ENCODE measurements at regions not wholly inside any gene's neighbourhood (a gene's known extent, or its start where the extent isn't known, plus 50 kb on each side); places are given as distances from the start of the nearest gene placed in this dataset.
A peak's percentile ranks its signal among the peaks of the same experiment; 100 is the strongest.

DNA sequence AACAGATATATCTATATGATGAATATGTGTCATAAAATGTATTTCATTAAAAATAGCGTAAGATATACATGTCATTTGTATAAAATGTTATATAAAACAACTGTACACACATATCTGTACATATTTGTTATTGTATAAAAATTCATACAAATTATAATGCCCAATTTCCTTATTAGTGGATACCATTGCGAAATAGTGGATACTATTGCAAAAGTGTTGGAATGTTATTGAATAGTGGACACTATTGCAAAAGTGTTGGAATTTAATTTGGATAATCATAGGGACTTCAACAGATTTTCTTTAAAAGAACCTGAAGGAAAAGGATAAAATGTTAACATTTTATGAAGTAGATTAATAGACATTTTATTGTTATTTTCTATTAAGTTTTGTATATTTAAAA is 487.4 kb downstream of the HAO1 start:
- no peak overlapping the region for H3K27ac ChIP-seq
- no peak for DNase-seq (ENCODE audit: low read depth, low spot score)

DNA sequence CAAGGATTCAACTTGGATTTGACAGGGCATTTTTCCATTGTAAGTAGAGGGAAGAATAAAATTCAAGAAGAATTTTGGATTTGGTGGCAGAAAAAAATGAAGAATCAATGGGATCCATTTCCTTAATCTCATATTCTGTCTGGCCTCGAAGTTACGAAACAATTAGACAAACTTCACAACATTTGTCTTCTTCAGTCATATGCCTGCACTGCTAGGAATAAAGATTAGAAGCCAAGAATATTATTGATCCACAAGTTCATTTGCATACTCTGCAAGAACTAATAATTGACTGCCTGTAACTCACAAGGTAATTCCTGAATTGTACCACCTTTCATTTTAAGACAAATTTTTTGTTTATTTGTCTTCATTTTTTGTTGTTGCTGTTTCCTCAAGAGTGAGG is 486.2 kb downstream of the HAO1 start:
- DNase-seq (ENCODE audit: low read depth, low spot score) = no peak
- no peak overlapping the region for H3K27ac ChIP-seq

DNA sequence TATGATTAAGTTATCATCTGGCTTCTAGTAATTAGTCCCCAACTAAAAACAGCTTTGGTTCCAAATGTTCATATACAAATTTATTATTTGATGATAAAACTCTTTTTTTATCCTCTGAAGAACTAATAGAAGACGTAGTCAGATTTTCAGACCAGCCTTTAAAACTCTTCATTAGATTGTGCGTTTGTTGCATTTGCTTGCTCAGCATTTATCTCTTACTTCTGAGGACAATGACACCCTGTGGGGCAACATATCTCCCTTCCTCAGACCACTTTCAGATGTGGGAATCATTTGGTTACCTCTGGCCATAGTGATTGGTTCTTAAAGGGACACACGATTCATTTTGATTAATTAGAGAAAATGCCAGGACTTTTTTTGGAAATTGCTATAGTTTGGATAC is 481.8 kb downstream of the HAO1 start:
- DNase-seq (ENCODE audit: low read depth, low spot score) = no peak
- H3K27ac ChIP-seq = no peak overlapping the region

DNA sequence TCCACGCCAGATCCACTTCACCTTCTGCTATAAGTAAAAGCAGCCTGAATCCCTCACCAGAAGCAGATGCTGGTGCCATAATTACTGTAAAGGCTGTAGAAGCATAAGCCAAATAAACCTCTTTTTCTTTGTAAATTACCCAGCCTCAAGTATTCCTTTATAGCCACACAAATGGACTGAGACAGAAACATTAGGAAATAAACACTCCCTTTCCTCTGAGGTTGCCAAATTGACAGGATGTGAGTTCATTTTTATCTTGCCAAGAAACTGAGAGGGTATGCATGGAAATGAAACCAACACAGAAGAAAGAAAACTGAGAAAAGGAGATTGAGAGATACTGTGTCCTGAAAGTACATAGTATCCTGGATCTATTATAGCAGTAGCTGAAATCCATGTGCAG is 481.2 kb downstream of the HAO1 start:
- no peak overlapping the region for H3K27ac ChIP-seq
- DNase-seq (ENCODE audit: low read depth, low spot score) = no peak

DNA sequence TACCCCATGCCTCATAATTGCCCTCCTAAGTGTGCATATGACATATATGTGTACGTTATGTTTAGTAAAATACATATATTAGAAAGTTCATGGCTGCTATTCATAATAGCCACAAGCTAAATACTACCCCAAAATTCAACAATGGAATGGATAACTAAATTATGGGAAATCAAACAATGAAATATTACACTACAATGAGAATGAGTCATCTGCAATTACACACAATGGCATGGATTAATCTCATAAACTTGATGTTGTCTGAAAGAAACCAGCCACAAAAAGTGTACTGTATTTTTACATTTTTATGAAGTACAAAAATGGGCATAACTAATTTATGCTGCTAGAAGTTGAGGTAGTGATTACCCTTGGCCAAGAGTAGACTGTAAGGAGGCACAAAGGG is 477.0 kb downstream of the HAO1 start:
- no peak overlapping the region for H3K27ac ChIP-seq
- no peak for DNase-seq (ENCODE audit: low read depth, low spot score)

DNA sequence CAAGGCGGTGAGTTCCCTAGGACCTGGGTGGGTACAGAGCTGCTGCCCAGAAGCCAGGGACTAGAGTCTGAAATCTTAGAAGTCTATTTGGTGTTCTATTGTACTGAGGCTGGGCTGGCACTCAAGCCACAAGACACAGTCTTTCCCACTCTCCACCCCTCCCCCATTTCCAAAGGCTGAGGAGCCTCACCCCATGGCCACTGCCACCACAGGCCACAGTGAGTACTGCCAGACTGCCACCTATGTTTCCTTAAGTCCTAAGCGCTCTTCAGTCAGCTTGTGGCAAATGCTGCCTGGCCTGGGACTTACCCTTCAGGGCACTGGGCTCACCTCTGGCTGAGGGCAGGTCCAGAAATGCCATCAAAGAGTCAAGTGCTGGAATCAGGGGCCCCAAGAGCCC is 469.3 kb downstream of the HAO1 start:
- no peak for DNase-seq (ENCODE audit: low read depth, low spot score)
- no peak overlapping the region for H3K27ac ChIP-seq

DNA sequence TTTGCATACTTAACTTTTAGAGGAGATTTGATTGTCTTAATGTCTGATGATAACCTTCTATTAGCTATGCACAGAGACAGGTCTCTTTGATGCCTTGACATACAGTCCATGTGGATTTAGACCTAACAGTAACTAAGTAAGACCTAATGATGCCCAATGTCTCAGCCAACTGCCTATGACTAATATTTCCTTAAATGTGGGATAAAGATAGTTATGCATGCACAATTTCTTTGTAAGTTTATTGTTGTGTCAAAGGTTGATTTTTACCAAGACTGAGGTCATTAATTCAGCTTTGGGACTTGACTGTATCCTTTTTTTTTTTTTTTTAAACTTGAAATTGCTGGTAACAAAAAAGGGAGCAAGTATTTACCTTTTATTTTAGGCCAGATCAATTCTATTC is 450.0 kb downstream of the HAO1 start:
- no peak for DNase-seq (ENCODE audit: low read depth, low spot score)
- H3K27ac ChIP-seq = no peak overlapping the region

DNA sequence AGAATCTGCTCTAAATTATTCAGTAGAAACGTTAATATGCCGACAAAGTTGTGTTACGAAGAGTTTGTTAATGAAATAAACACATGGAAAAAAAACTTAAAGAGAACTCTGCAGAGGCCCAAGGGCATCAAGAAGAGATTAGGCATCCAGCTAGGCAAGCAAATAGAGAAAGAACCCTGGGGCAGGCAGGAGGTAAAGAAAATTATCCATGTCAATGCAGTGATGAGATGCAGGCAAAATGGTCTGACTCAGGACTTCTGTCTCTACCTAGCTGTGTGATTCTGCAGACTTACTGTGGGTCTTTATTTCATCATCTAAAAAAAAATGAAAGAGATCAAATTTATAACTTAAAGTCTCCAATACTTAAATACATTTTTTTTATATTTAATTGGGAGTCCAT is 448.0 kb downstream of the HAO1 start:
- no peak for DNase-seq (ENCODE audit: low read depth, low spot score)
- H3K27ac ChIP-seq = no peak overlapping the region

DNA sequence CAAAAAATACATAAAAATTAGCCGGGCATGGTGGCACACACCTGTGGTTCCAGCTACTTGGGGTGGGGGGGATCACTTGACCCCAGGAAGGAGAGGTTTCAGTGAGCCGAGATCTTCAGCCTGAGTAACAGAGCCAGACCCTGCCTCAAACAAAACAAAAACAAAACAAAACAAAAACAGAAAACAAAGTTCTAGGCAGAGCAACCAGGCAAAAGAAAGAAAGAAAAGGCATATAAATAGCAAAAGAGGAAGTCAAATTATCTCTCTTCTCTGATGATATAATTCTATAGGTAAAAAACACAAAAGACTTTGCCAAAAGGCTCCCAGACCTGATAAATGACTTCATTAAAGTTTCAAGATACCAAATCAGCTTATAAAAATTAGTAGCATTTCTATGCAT is 446.9 kb downstream of the HAO1 start:
- no peak overlapping the region for H3K27ac ChIP-seq
- no peak for DNase-seq (ENCODE audit: low read depth, low spot score)

DNA sequence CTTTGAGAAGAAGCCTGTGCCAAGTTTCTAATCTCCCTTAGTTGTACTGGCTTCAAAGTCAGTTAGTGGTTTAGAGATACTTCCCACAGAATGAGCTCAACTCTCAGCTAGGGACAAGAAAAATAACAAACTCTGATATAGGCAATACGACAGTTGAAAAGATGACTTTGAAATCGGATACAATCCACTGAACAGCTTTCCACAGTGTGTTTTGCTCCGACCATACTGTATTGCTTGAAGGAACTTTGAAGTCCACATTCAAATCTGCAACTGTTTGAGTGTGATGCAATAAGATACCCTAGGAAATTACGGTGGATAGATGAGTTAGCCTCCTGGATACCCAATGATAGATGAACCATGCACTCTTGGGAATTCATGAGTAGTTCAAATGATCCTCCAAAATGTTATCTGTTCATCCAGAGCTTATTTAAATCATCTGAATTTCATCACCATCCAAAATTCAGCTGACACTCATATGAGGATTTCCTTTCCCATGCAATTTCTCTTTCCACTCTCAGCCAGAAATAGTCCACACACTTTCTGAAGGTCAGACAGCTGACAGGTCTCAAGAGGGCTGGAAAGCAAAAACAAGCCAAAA is 443.8 kb downstream of the HAO1 start:
- no peak for DNase-seq (ENCODE audit: low read depth, low spot score)

DNA sequence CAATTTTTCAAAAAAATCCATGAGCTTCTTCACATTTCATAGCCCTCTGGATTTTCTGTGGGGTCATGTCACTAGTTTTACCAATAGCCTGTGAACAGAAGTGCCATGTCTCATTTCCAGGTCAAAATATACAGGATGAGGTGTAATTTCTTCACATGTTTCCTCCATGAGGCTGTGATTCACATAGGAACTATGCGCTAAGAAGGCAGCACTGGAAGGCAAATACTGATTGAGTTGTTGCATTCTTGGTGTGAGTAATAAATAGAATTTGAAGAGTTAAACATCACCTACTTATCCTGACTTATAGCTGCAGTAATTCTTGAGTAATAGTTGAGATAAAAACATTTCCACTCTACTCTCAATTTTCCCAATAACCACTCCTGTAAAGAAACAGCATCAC is 442.3 kb downstream of the HAO1 start:
- peak overlapping the region; percentile 97 for H3K27ac ChIP-seq
- peak; percentile 76 for DNase-seq (ENCODE audit: low read depth, low spot score)

More for the DNA sequence above, 443.8 kb downstream of the HAO1 start:
- peak overlapping the region; percentile 97 for H3K27ac ChIP-seq

DNA sequence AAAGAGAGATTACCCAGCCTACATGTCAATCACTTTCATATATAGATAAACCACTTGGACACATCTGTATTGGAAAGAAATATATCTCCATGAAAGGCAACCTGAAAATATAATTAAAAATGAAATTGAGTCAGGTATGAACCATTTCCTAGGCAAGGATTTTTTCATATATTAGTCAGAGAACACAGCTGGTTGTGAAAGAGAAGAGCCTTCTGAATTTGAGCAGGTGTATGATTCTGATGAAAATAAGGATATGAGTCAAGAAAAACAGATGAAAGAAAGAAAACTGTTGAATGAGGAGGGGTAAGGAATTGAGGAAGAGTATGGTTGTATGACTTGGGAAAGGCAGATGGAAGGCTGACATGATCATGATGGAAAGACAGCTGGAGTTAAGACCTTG is 441.1 kb downstream of the HAO1 start:
- no peak for DNase-seq (ENCODE audit: low read depth, low spot score)
- H3K27ac ChIP-seq = peak overlapping the region; percentile 97

DNA sequence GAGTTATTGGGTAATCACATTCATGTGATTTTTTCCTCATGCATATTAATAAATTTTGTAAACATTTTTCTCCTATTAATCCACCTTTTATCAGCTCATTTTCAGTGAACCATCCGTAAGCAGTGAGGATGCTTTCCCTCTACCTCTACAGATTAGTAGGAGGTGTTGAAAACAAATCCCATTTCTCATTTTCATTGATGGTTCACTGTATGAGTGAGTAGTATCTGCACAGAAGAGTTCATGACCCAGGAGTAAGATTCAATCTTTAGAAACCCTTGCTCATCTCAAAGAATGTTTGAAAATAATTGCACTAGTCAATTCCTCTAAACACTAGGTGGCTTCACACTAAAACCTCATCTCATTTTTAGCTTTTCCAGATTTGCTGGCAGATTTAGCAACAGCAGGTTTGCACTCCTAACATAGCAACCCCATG is 440.0 kb downstream of the HAO1 start:
- no peak for DNase-seq (ENCODE audit: low read depth, low spot score)
- peak overlapping the region; percentile 97 for H3K27ac ChIP-seq

DNA sequence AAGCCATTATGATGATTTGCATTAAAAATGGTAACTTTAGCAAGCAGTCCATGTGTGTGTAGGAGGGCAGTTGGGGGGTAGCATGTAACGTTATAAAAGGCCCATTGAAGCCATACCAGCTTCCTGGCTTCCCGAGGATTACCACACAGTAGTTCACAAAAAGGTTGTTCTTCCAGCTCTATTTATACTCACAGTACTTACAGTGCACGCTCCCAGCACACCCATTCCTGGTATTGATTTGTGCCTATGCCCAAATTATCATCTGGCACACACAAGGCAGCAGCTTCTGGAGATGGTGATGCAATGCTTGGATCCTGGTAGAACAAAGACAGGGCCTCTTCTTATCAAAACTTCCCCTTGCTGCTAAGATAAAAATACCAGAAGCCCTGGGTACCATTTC is 436.8 kb downstream of the HAO1 start:
- no peak overlapping the region for H3K27ac ChIP-seq
- no peak for DNase-seq (ENCODE audit: low read depth, low spot score)

DNA sequence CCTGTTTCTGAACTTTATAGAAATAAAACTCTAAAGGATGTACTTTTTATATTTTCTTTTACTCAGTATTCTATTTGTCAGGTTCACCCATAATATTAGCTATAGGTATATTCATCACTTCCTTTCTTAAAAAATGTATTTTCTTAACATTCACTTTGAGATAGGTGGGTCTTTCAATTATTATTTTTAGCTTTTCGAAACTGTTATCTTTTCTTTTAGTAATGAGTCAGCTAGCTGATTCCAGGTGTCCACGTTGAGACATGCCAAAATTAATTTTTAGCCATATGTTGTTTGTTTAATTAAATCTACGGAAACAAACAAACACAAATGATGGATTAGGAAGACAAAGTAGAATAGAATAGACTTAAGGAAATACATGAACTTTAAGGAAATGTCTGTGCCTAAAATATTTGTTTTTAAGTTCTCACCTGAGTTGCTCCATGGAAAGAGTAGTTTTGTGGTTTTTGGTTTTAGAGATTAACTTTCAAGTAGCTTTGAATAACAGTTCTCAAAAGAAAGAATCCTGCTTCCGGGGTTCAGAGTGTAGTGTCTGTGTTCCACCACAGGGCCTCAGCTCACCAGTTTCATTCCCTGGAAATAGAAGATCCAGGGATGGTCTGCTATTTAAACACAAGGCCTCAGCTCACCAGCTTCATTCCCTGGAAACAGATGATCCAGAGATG is 435.0 kb downstream of the HAO1 start:
- no peak overlapping the region for H3K27ac ChIP-seq
- DNase-seq (ENCODE audit: low read depth, low spot score) = no peak

DNA sequence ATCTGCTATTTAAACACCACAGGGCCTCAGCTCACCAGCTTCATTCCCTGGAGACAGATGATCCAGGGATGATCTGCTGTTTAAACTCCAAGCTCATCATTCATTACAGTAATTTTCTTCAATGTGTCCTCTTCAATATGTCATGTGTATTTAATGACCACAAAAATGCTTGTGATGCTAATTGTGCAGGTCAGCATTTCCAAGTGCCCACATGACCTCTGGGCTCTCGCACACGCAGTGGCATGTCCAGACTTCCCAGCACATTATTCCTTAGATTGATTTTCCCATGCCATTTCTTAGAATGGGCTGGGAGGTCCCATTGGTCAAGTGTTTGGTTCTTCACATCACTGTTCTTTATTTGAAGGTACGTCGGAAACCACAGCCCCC is 434.4 kb downstream of the HAO1 start:
- no peak for DNase-seq (ENCODE audit: low read depth, low spot score)

DNA sequence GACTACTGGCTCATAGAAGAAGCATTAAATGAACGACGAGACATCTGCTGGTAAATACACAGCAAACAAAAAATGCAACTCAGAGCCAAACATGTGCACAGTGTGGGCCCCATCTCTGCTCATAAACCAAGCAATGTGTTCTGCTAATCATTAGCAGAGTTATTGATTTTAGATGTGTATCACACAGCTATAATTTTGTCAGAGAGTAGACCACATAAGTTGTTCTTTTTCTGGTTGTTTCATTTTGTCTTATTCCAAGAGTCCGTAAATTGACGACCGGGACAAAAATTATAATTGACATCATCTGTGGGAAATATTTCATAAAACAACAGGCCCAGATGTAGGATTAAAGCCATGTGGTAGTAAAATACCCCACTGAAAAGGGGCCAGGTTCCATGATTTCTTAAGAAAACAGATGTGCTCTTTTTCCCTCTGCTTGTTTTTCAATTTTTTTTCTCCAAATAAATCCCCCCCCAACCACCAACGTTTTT is 423.6 kb downstream of the HAO1 start:
- H3K27ac ChIP-seq = no peak overlapping the region
- no peak for DNase-seq (ENCODE audit: low read depth, low spot score)

More for the DNA sequence above, 434.4 kb downstream of the HAO1 start:
- H3K27ac ChIP-seq = no peak overlapping the region

DNA sequence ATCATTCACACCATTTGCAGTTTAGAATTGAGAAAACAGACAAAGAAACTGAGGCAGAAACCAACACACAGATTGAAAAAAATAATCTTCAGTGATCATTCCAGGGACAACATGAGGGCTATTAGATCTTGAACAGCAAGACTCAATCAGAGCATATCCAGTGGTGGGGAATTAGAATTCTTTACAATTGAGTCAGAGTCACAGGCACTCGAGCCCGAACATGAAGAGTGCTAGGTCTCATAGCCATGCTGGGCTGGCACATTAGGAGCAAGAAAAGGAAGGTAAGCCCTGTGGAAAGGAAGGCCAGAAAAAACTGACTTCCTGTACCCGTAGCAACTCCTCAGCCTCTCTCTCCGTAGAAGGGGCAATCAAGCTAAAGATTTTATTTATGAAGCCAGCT is 419.9 kb downstream of the HAO1 start:
- H3K27ac ChIP-seq = peak overlapping the region; percentile 34
- no peak for DNase-seq (ENCODE audit: low read depth, low spot score)

DNA sequence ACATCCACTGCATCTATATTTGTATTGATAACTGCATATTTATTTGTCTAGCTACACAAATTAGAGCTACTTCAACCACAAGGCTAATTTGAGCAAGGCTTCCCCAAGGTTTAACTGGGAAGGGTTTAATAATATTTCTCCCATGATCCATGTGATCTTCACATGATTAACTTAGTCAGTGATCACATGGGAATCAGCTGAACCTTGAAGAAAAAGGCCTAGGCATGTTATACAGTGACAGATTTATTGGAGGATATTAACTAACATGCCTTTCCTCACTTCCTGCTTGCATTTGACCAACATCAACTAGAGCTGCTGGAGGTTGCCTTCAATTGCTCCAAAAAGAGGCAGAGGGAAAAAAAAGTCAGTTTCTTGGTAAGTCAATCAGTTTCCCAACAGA is 417.0 kb downstream of the HAO1 start:
- no peak for DNase-seq (ENCODE audit: low read depth, low spot score)
- H3K27ac ChIP-seq = no peak overlapping the region

DNA sequence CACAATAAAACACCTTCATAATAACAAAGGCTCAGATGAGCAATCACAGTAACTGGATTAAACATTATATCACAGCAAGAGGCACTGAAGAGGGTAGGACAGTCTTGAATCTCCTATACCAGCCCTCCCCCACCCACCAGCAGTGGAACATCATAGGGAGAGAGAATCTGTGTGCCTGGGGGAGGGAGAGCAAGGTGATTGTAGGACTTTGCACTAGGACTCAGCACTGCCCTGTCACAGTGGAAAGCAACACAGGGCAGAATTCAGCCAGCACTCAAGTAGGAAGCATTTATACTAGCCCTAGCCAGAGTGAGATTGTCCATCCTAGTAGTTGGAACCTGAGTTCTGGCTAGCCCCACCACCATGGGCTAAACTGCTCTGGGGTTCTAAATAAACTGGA is 400.2 kb downstream of the HAO1 start:
- H3K27ac ChIP-seq = no peak overlapping the region
- no peak for DNase-seq (ENCODE audit: low read depth, low spot score)

DNA sequence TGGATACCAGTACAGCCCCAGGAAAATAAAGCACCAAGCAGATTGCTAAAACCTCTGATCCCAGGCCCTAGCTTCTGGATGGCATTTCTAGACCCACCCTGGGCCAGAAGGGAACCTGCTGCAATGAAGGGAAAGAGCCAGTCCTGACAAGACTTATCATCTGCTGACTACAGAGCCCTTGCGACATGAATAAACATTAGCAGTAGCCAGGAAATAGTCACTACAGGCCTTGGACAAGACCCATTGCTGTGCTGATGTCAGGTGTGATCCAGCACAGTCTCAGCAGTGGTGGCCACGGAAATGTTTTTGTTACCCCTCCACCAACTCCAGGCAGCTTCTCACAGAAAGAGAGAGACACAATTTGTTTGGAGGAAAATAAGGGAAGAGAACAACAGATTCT is 399.3 kb downstream of the HAO1 start:
- H3K27ac ChIP-seq = peak overlapping the region; percentile 5
- no peak for DNase-seq (ENCODE audit: low read depth, low spot score)

DNA sequence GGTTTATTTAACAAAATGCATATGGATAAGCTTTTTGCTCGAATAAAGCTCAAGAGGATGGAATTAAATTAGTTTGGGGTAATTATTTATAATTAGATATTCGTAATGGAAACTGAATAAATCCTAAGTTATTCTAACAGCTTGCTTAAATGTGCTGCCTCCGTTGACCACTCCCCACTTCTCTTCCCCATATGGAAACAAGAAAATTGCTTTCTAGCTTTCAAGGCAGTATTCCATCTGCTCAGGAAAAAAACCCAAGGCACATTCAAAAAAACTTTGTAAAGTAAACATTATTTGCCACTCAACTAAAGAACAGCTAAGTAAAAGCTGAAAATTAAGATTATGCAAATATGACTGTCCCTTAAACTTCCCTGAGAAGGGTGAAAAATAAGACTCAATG is 369.2 kb downstream of the HAO1 start:
- no peak overlapping the region for H3K27ac ChIP-seq
- no peak for DNase-seq (ENCODE audit: low read depth, low spot score)

Measured in epithelial cell of prostate (primary cell).